BE2C (cell line): ENCODE measurements at regions not wholly inside any gene's neighbourhood (a gene's known extent, or its start where the extent isn't known, plus 50 kb on each side); places are given as distances from the start of the nearest gene placed in this dataset.

Source experiments
- DNase-seq: peaks from one replicate; pipeline ENCODE4 v3.0.0-alpha.2; 2020
- H3K27me3 ChIP-seq: fragments of 250-450 bp; sonication (Bioruptor Pico); 2 replicates; pipeline ENCODE4 v1.5.1; 2020; ENCODE audit warnings: mild to moderate bottlenecking
- H3K36me3 ChIP-seq: fragments of 250-450 bp; sonication (Bioruptor Pico); 2 replicates; pipeline ENCODE4 v1.5.1; 2020; ENCODE audit warnings: mild to moderate bottlenecking
- H3K4me1 ChIP-seq: fragments of 250-450 bp; sonication (Bioruptor Pico); 2 replicates; pipeline ENCODE4 v1.5.1; 2020
- H3K4me3 ChIP-seq: 2 replicates; pipeline ENCODE4 v1.5.1; 2011; ENCODE audit warnings: low read depth, low read length
- H3K9me3 ChIP-seq: fragments of 250-450 bp; sonication (Bioruptor Pico); 2 replicates; pipeline ENCODE4 v1.5.1; 2020
- CTCF ChIP-seq: IDR thresholded peaks from 2 replicates; pipeline ENCODE4 v1.5.1; 2012; ENCODE audit warnings: mild to moderate bottlenecking, low read depth, low read length

- Histone ChIP-seq H3K27me3 (no peaks in the 10 kb centered on the region), H3K4me3 (no peak overlapping the region), H3K9me3 (no peaks in the 10 kb centered on the region), H3K4me1 (no peaks in the 10 kb centered on the region), H3K36me3 (no peaks in the 10 kb centered on the region)
- no peak for TF ChIP-seq CTCF
- no peak for DNase-seq
Measured at GRCh38 chr7:120221666-120222065, 51.3 kb upstream of the KCND2 start.
